ENCODE measurements at regions not wholly inside any gene's neighbourhood (a gene's known extent, or its start where the extent isn't known, plus 50 kb on each side); places are given as distances from the start of the nearest gene placed in this dataset.

DNA sequence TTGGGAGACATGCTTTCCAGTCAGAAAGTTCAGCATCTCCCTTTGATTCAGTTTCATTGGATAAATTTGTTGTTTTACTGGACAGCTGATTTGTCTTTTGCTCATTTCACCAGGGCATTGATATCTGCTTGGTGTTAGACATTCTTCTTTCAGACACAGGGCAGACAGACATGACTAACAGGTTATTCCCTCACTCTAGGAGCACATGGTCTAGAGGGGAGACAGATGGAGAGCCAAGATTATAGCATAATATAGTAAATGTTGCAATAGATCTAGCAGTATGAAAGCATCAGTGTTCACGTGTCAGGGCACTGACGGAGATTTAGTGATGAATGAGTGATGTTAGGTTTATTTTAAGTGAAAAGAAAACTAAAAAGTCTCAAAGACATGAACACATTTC lies 187.0 kb upstream of the CYRIA start:
- Histone ChIP-seq H3K36me3 (no peaks in the 10 kb centered on the region), H3K27me3 (no peaks in the 10 kb centered on the region), H3K4me1 (no peaks in the 10 kb centered on the region), H3K4me3 (no peak overlapping the region), H3K9me3 (no peaks in the 10 kb centered on the region), H3K27ac (no peak overlapping the region)
- TF ChIP-seq POLR2A (IDR thresholded peaks at IDR 0.05) (no peak), CTCF (IDR thresholded peaks at IDR 0.05) (no peak), EP300 (IDR thresholded peaks at IDR 0.05) (no peak), POLR2AphosphoS5 (IDR thresholded peaks at IDR 0.05) (no peak)
- 71% methylated on average over 2 of the region's 2 CpGs for WGBS
- no peak for DNase-seq (ENCODE audit: low spot score in 2 of 2)

- H3K27me3 ChIP-seq = no peaks in the 10 kb centered on the region
- DNase-seq (ENCODE audit: low spot score in 2 of 2) = no peak
- no peaks in the 10 kb centered on the region for H3K9me3 ChIP-seq
- H3K36me3 ChIP-seq = no peaks in the 10 kb centered on the region
- TF ChIP-seq POLR2AphosphoS5 (IDR thresholded peaks at IDR 0.05) (no peak), CTCF (IDR thresholded peaks at IDR 0.05) (no peak), POLR2A (IDR thresholded peaks at IDR 0.05) (no peak), EP300 (IDR thresholded peaks at IDR 0.05) (no peak)
- H3K4me1 ChIP-seq = no peaks in the 10 kb centered on the region
- no peak overlapping the region for H3K27ac ChIP-seq
- H3K4me3 ChIP-seq = no peak overlapping the region
Measured at GRCh38 chr2:16851126-16851525, 185.5 kb upstream of the CYRIA start.

DNA sequence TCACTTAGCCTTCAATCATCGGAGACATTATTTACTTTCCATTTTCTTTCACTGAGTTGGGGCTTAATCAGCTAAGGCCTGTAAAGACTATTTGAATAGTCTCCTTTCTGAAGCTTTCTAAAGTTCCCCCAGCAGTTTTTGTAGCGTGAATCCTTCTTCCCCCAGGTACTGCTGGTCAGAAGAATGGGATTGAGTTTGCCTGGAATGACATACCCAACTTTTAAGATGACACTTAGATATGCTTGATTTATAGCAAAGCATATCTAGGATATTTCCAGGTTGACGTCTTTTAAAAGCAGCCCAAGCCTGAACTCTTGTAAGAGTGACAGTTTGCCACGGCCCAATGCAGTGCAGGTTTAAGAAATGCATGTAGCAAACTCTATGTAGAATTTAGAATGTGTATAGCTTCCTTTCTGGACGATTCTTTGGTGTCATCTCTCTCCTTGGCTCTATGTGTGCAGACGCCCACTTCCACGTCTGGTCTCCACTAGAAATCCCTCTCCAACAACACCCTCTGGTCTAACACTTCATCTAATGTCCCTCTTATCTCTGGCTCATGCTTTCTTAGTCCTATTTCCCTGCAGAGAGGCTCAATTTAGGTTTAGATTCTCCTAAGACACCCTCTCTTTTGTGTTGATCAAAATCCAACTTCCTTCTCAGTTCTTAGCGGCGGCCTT lies 175.0 kb upstream of the CYRIA start:
- TF ChIP-seq CTCF (IDR thresholded peaks at IDR 0.05) (no peak), POLR2A (IDR thresholded peaks at IDR 0.05) (no peak), EP300 (IDR thresholded peaks at IDR 0.05) (no peak), POLR2AphosphoS5 (IDR thresholded peaks at IDR 0.05) (no peak)
- H3K9me3 ChIP-seq = no peaks in the 10 kb centered on the region
- no peak for DNase-seq (ENCODE audit: low spot score in 2 of 2)
- WGBS = 73% methylated on average over 9 of the region's 9 CpGs
- H3K36me3 ChIP-seq = no peaks in the 10 kb centered on the region
- H3K27ac ChIP-seq = no peak overlapping the region
- no peaks in the 10 kb centered on the region for H3K27me3 ChIP-seq
- no peak overlapping the region for H3K4me3 ChIP-seq
- no peaks in the 10 kb centered on the region for H3K4me1 ChIP-seq

- H3K27me3 ChIP-seq = peaks cover 3% of the 10 kb centered on the region
- no peak overlapping the region for H3K4me3 ChIP-seq
- H3K36me3 ChIP-seq = no peaks in the 10 kb centered on the region
- no peak overlapping the region for H3K27ac ChIP-seq
- no peak for DNase-seq (ENCODE audit: low spot score in 2 of 2)
- TF ChIP-seq CTCF (IDR thresholded peaks at IDR 0.05) (no peak), EP300 (IDR thresholded peaks at IDR 0.05) (no peak), POLR2A (IDR thresholded peaks at IDR 0.05) (no peak), POLR2AphosphoS5 (IDR thresholded peaks at IDR 0.05) (no peak)
- H3K9me3 ChIP-seq = no peaks in the 10 kb centered on the region
- no peaks in the 10 kb centered on the region for H3K4me1 ChIP-seq
Measured at GRCh38 chr2:16832910-16833309, 167.3 kb upstream of the CYRIA start.

GRCh38 chr2:16828828-16829160 lies 163.2 kb upstream of the CYRIA start:
- 31% methylated on average over 3 of the region's 3 CpGs for WGBS
- Histone ChIP-seq H3K4me3 (no peak overlapping the region), H3K4me1 (no peaks in the 10 kb centered on the region), H3K9me3 (no peaks in the 10 kb centered on the region), H3K27ac (no peak overlapping the region), H3K36me3 (no peaks in the 10 kb centered on the region), H3K27me3 (peaks cover 3% of the 10 kb centered on the region)
- TF ChIP-seq POLR2AphosphoS5 (IDR thresholded peaks at IDR 0.05) (no peak), CTCF (IDR thresholded peaks at IDR 0.05) (no peak), EP300 (IDR thresholded peaks at IDR 0.05) (no peak), POLR2A (IDR thresholded peaks at IDR 0.05) (no peak)
- no peak for DNase-seq (ENCODE audit: low spot score in 2 of 2)

All from suprapubic skin (tissue), 4 donors.